ENCODE measurements at regions not wholly inside any gene's neighbourhood (a gene's known extent, or its start where the extent isn't known, plus 50 kb on each side); places are given as distances from the start of the nearest gene placed in this dataset.

GRCh38 chr4:159859656-159860148, 756.8 kb downstream of the RAPGEF2 start:
- H3K79me2 ChIP-seq (ENCODE audit: control insufficient read depth, insufficient read depth, low read length, poor library complexity): no peaks in the 10 kb centered on the region
- no peaks in the 10 kb centered on the region for H3K36me3 ChIP-seq (ENCODE audit: control insufficient read depth in 1 of 2, insufficient read depth in 2 of 2, low read length in 2 of 2)
- no peak overlapping the region for H4K8ac ChIP-seq (ENCODE audit: low read depth, low read length)
- peaks cover 0 to 2% of the 10 kb centered on the region in 2 experiments for H3K4me1 ChIP-seq (ENCODE audit: control insufficient read depth in 1 of 2, insufficient read depth in 2 of 2, low read length in 2 of 2)
- no peak overlapping the region for H3K23ac ChIP-seq (ENCODE audit: low read length)
- H2BK12ac ChIP-seq (ENCODE audit: low read length): no peak overlapping the region
- no peak overlapping the region for H3K4me3 ChIP-seq (ENCODE audit: low read depth, low read length)
- no peak for DNase-seq
- no peak overlapping the region for H3K18ac ChIP-seq (ENCODE audit: low read length)
- no peak overlapping the region for H2BK120ac ChIP-seq (ENCODE audit: insufficient read depth, low read length, poor library complexity)
- H2AK5ac ChIP-seq (ENCODE audit: low read length): no peak overlapping the region
- no peak overlapping the region for H3K4ac ChIP-seq (ENCODE audit: low read depth, low read length)
- H3K14ac ChIP-seq (ENCODE audit: low read length): no peak overlapping the region
- H2AFZ ChIP-seq (ENCODE audit: insufficient read depth, low read length, poor library complexity): no peak overlapping the region
- peaks cover 2% of the 10 kb centered on the region for H3K9me3 ChIP-seq (ENCODE audit: insufficient read depth, low read depth, low read length)
- no peak overlapping the region for H4K12ac ChIP-seq (ENCODE audit: low read depth, low read length)
- no peak overlapping the region for H4K91ac ChIP-seq (ENCODE audit: low read depth, low read length)
- no peak overlapping the region for H3K4me2 ChIP-seq (ENCODE audit: low read length)
- H2BK5ac ChIP-seq (ENCODE audit: low read depth, low read length, poor library complexity): no peak overlapping the region
- no peaks in the 10 kb centered on the region for H3K27me3 ChIP-seq (ENCODE audit: insufficient read depth, low read length)
- no peak overlapping the region for H3K9ac ChIP-seq (ENCODE audit: low read length)
- no peak overlapping the region for H3K27ac ChIP-seq (ENCODE audit: low read depth, low read length)
- WGBS (ENCODE audit: extremely low coverage, insufficient coverage, insufficient read length): no CpG with 5 or more reads among the region's 4 CpGs
- no peaks in the 10 kb centered on the region for H3K79me1 ChIP-seq (ENCODE audit: low read length)

- Histone ChIP-seq H2BK5ac (ENCODE audit: low read depth, low read length, poor library complexity) (no peak overlapping the region), H3K4me1 (ENCODE audit: control insufficient read depth in 1 of 2, insufficient read depth in 2 of 2, low read length in 2 of 2) (peaks cover 0 to 2% of the 10 kb centered on the region in 2 experiments), H3K18ac (ENCODE audit: low read length) (no peak overlapping the region), H3K27ac (ENCODE audit: low read depth, low read length) (no peak overlapping the region), H3K9me3 (ENCODE audit: insufficient read depth, low read depth, low read length) (no peaks in the 10 kb centered on the region), H3K23ac (ENCODE audit: low read length) (no peak overlapping the region), H3K36me3 (ENCODE audit: control insufficient read depth in 1 of 2, insufficient read depth in 2 of 2, low read length in 2 of 2) (no peaks in the 10 kb centered on the region), H2BK12ac (ENCODE audit: low read length) (no peak overlapping the region), H3K9ac (ENCODE audit: low read length) (no peak overlapping the region), H3K14ac (ENCODE audit: low read length) (no peak overlapping the region), H2AK5ac (ENCODE audit: low read length) (no peak overlapping the region), H2BK120ac (ENCODE audit: insufficient read depth, low read length, poor library complexity) (no peak overlapping the region), H3K4me3 (ENCODE audit: low read depth, low read length) (no peak overlapping the region), H4K12ac (ENCODE audit: low read depth, low read length) (no peak overlapping the region), H3K79me1 (ENCODE audit: low read length) (no peaks in the 10 kb centered on the region), H3K4ac (ENCODE audit: low read depth, low read length) (no peak overlapping the region), H4K91ac (ENCODE audit: low read depth, low read length) (no peak overlapping the region), H4K8ac (ENCODE audit: low read depth, low read length) (no peak overlapping the region), H3K79me2 (ENCODE audit: control insufficient read depth, insufficient read depth, low read length, poor library complexity) (no peaks in the 10 kb centered on the region), H3K27me3 (ENCODE audit: insufficient read depth, low read length) (no peaks in the 10 kb centered on the region), H2AFZ (ENCODE audit: insufficient read depth, low read length, poor library complexity) (no peak overlapping the region), H3K4me2 (ENCODE audit: low read length) (no peak overlapping the region)
- WGBS (ENCODE audit: extremely low coverage, insufficient coverage, insufficient read length): no CpG with 5 or more reads among the region's 3 CpGs
- no peak for DNase-seq
Measured at GRCh38 chr4:159860945-159861344, 758.1 kb downstream of the RAPGEF2 start.

DNA sequence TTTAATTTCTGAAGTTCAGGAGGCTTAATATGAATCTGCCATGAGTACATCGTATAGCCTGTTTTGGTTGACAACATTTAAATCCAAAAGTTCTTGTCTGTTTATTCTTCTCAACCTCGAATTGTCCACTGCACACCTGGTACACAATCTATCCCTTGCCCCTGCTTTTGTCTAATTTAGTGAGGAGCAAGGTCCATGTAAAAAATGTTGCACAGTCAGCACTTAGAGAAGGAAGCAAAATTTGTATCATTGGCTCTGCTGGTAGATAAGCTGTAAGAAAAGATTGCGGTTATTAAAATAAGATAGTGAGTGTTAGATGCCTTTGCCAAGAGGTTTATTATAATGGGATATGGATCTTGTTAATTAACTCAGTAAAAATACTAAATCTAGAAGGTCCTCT, 761.5 kb downstream of the RAPGEF2 start:
- no peak overlapping the region for H3K4me3 ChIP-seq (ENCODE audit: low read depth, low read length)
- no peak overlapping the region for H3K14ac ChIP-seq (ENCODE audit: low read length)
- DNase-seq: no peak
- no peaks in the 10 kb centered on the region for H3K36me3 ChIP-seq (ENCODE audit: control insufficient read depth in 1 of 2, insufficient read depth in 2 of 2, low read length in 2 of 2)
- H3K18ac ChIP-seq (ENCODE audit: low read length): no peak overlapping the region
- H3K4ac ChIP-seq (ENCODE audit: low read depth, low read length): no peak overlapping the region
- H4K91ac ChIP-seq (ENCODE audit: low read depth, low read length): no peak overlapping the region
- H3K27ac ChIP-seq (ENCODE audit: low read depth, low read length): no peak overlapping the region
- H3K27me3 ChIP-seq (ENCODE audit: insufficient read depth, low read length): no peaks in the 10 kb centered on the region
- no peaks in the 10 kb centered on the region for H3K4me1 ChIP-seq (ENCODE audit: control insufficient read depth in 1 of 2, insufficient read depth in 2 of 2, low read length in 2 of 2)
- no CpG with 5 or more reads among the region's 3 CpGs for WGBS (ENCODE audit: extremely low coverage, insufficient coverage, insufficient read length)
- no peak overlapping the region for H2BK120ac ChIP-seq (ENCODE audit: insufficient read depth, low read length, poor library complexity)
- no peaks in the 10 kb centered on the region for H3K9me3 ChIP-seq (ENCODE audit: insufficient read depth, low read depth, low read length)
- H3K9ac ChIP-seq (ENCODE audit: low read length): no peak overlapping the region
- no peak overlapping the region for H2AK5ac ChIP-seq (ENCODE audit: low read length)
- no peak overlapping the region for H2BK12ac ChIP-seq (ENCODE audit: low read length)
- H2AFZ ChIP-seq (ENCODE audit: insufficient read depth, low read length, poor library complexity): no peak overlapping the region
- no peak overlapping the region for H4K8ac ChIP-seq (ENCODE audit: low read depth, low read length)
- no peak overlapping the region for H3K4me2 ChIP-seq (ENCODE audit: low read length)
- H4K12ac ChIP-seq (ENCODE audit: low read depth, low read length): no peak overlapping the region
- H3K79me1 ChIP-seq (ENCODE audit: low read length): no peaks in the 10 kb centered on the region
- no peaks in the 10 kb centered on the region for H3K79me2 ChIP-seq (ENCODE audit: control insufficient read depth, insufficient read depth, low read length, poor library complexity)
- H3K23ac ChIP-seq (ENCODE audit: low read length): no peak overlapping the region
- no peak overlapping the region for H2BK5ac ChIP-seq (ENCODE audit: low read depth, low read length, poor library complexity)

- Histone ChIP-seq H2BK120ac (ENCODE audit: insufficient read depth, low read length, poor library complexity) (no peak overlapping the region), H2BK12ac (ENCODE audit: low read length) (no peak overlapping the region), H3K27me3 (ENCODE audit: insufficient read depth, low read length) (no peaks in the 10 kb centered on the region), H2BK5ac (ENCODE audit: low read depth, low read length, poor library complexity) (no peak overlapping the region), H4K8ac (ENCODE audit: low read depth, low read length) (no peak overlapping the region), H3K18ac (ENCODE audit: low read length) (no peak overlapping the region), H2AFZ (ENCODE audit: insufficient read depth, low read length, poor library complexity) (no peak overlapping the region), H3K9ac (ENCODE audit: low read length) (no peak overlapping the region), H3K4ac (ENCODE audit: low read depth, low read length) (no peak overlapping the region), H3K4me3 (ENCODE audit: low read depth, low read length) (no peak overlapping the region), H3K9me3 (ENCODE audit: insufficient read depth, low read depth, low read length) (no peaks in the 10 kb centered on the region), H2AK5ac (ENCODE audit: low read length) (no peak overlapping the region), H4K91ac (ENCODE audit: low read depth, low read length) (no peak overlapping the region), H4K12ac (ENCODE audit: low read depth, low read length) (no peak overlapping the region), H3K79me1 (ENCODE audit: low read length) (no peaks in the 10 kb centered on the region), H3K14ac (ENCODE audit: low read length) (no peak overlapping the region), H3K36me3 (ENCODE audit: control insufficient read depth in 1 of 2, insufficient read depth in 2 of 2, low read length in 2 of 2) (no peaks in the 10 kb centered on the region), H3K27ac (ENCODE audit: low read depth, low read length) (no peak overlapping the region), H3K23ac (ENCODE audit: low read length) (no peak overlapping the region), H3K4me2 (ENCODE audit: low read length) (no peak overlapping the region), H3K4me1 (ENCODE audit: control insufficient read depth in 1 of 2, insufficient read depth in 2 of 2, low read length in 2 of 2) (no peaks in the 10 kb centered on the region), H3K79me2 (ENCODE audit: control insufficient read depth, insufficient read depth, low read length, poor library complexity) (no peaks in the 10 kb centered on the region)
- DNase-seq: no peak
- WGBS (ENCODE audit: extremely low coverage, insufficient coverage, insufficient read length): no CpG with 5 or more reads among the region's 1 CpG
Measured at GRCh38 chr4:159867673-159868072, 764.8 kb downstream of the RAPGEF2 start.
